HCT116 (cell line): ENCODE measurements at regions not wholly inside any gene's neighbourhood (a gene's known extent, or its start where the extent isn't known, plus 50 kb on each side); places are given as distances from the start of the nearest gene placed in this dataset.

Experiments
- ATAC-seq: fragments of 200-7000 bp; cut with Tn5 transposase; 2 replicates; pipeline ENCODE4 v1.9.1; 2020; ENCODE audit warnings: mild to moderate bottlenecking, moderate library complexity
- BruUV-seq: library from RNA; stranded (reverse); fragments of 400-500 nt; replicated peaks from 2 replicates; lab custom pipeline; 2021; lab: Mats Ljungman, UMichigan
- CTCF ChIA-PET: fragments of 300-600 bp; sonication (Branson Sonifier 250); formaldehyde crosslinking; loops from one replicate; lab custom pipeline; 2021; ENCODE audit warnings: antibody characterized with exemption; lab: Charles Lee
- POLR2A ChIA-PET: fragments of 300-600, 350-600 bp; sonication (Branson Sonifier 250); formaldehyde crosslinking; loops from one replicate; lab custom pipeline; 2021; ENCODE audit warnings: antibody characterized with exemption; lab: Charles Lee
- RAD21 ChIA-PET, 2 experiments: fragments of 300-600 bp; sonication (Branson Sonifier 250); formaldehyde crosslinking; loops; one replicate each; lab custom pipeline; 2023; ENCODE audit warnings: low total read pairs in 2 of 2; ENCODE audit not compliant: uncharacterized antibody in 2 of 2, unreplicated experiment in 2 of 2, low non-redundant PET in 1 of 2; lab: Charles Lee
- DNase-seq: peaks from one replicate; pipeline ENCODE4 v3.0.0-alpha.2; 2010; ENCODE audit warnings: low read depth, low spot score
- H2AFZ ChIP-seq: fragments of 200-600 bp; shearing (Covaris generic), sonication (generic); 2 replicates; pipeline ENCODE4 v1.6.1; 2017; ENCODE audit warnings: low read depth, mixed run types, mixed read lengths, antibody characterized with exemption, low read length; ENCODE audit not compliant: poor library complexity, severe bottlenecking
- H3K27ac ChIP-seq: 2 replicates; pipeline ENCODE4 v1.5.1; 2012; ENCODE audit warnings: low read depth, low read length
- H3K27me3 ChIP-seq: fragments of 200-600 bp; sonication (generic); 2 replicates; pipeline ENCODE4 v1.6.1; 2016; ENCODE audit warnings: mixed run types, low read length, mixed read lengths; ENCODE audit not compliant: insufficient read depth
- H3K36me3 ChIP-seq, 2 experiments: fragments of 200-500 bp in 1 of 2; fragments of 200-600 bp in 1 of 2; sonication (Bioruptor generic) in 1 of 2; sonication (generic) in 1 of 2; 2 replicates each; pipeline versions ENCODE4 v1.5.1 to v1.6.1; 2014 to 2016; ENCODE audit warnings: low read length in 2 of 2, inconsistent platforms in 1 of 2, mixed read lengths in 1 of 2, mixed run types in 1 of 2; ENCODE audit not compliant: insufficient read depth in 2 of 2, control insufficient read depth in 1 of 2
- H3K4me1 ChIP-seq, 2 experiments: fragments of 200-600 bp in 1 of 2; sonication (generic) in 1 of 2; 2 replicates each; pipeline versions ENCODE4 v1.5.1 to v1.6.1; 2012 to 2017; ENCODE audit warnings: low read length in 2 of 2, inconsistent platforms in 1 of 2, mild to moderate bottlenecking in 1 of 2, mixed read lengths in 1 of 2, mixed run types in 1 of 2, moderate library complexity in 1 of 2; ENCODE audit not compliant: insufficient read depth in 2 of 2, control insufficient read depth in 1 of 2
- H3K4me2 ChIP-seq: fragments of 200-600 bp; sonication (generic); 2 replicates; pipeline ENCODE4 v1.6.1; 2017; ENCODE audit warnings: mixed run types, low read length, mixed read lengths
- H3K4me3 ChIP-seq, 2 experiments: fragments of 200-600 bp in 1 of 2; sonication (generic) in 1 of 2; replicated peaks in 1 of 2; 2 replicates each; pipeline ENCODE4 v1.5.1; 2011 to 2016; ENCODE audit warnings: low read length in 2 of 2, control low read depth in 1 of 2, low read depth in 1 of 2, mild to moderate bottlenecking in 1 of 2, mixed read lengths in 1 of 2, mixed run types in 1 of 2
- H3K79me2 ChIP-seq: fragments of 200-600 bp; sonication (generic); 2 replicates; pipeline ENCODE4 v1.6.1; 2017; ENCODE audit warnings: mild to moderate bottlenecking, mixed run types, low read length, moderate library complexity, mixed read lengths; ENCODE audit not compliant: insufficient read depth
- H3K9ac ChIP-seq: fragments of 200-600 bp; sonication (generic); 2 replicates; pipeline ENCODE4 v1.6.1; 2016; ENCODE audit warnings: low read length, mixed read lengths
- H3K9me2 ChIP-seq: fragments of 200-600 bp; sonication (generic), shearing (Covaris generic); 2 replicates; pipeline ENCODE4 v1.6.1; 2017; ENCODE audit warnings: mixed run types, mild to moderate bottlenecking, moderate library complexity; ENCODE audit not compliant: insufficient read depth
- H3K9me3 ChIP-seq, 2 experiments: fragments of 200-500 bp in 1 of 2; fragments of 200-600 bp in 1 of 2; sonication (Bioruptor generic) in 1 of 2; sonication (generic) in 1 of 2; 2 replicates each; pipeline ENCODE4 v1.6.1; 2014 to 2017; ENCODE audit warnings: low read length in 2 of 2, mixed read lengths in 2 of 2, inconsistent platforms in 1 of 2, low read depth in 1 of 2, mild to moderate bottlenecking in 1 of 2, mixed run types in 1 of 2, moderate library complexity in 1 of 2; ENCODE audit not compliant: control insufficient read depth in 1 of 2, insufficient read depth in 1 of 2
- H4K20me1 ChIP-seq: fragments of 200-600 bp; sonication (generic), shearing (Covaris generic); 2 replicates; pipeline ENCODE4 v1.6.1; 2017; ENCODE audit warnings: mixed run types, mild to moderate bottlenecking, moderate library complexity; ENCODE audit not compliant: insufficient read depth
- ATF3 ChIP-seq: IDR thresholded peaks from 2 replicates; pipeline ENCODE4 v1.6.1; 2012
- CBX3 ChIP-seq: IDR thresholded peaks from 2 replicates; pipeline ENCODE4 v1.6.1; 2012; ENCODE audit warnings: low read depth
- EGR1 ChIP-seq: IDR thresholded peaks from 2 replicates; pipeline ENCODE4 v1.6.1; 2012; ENCODE audit warnings: low read depth
- EZH2 ChIP-seq: fragments of 200-600 bp; sonication (generic); IDR thresholded peaks from 2 replicates; pipeline ENCODE4 v1.6.1; 2017; ENCODE audit warnings: antibody characterized with exemption, mixed run types
- JUND ChIP-seq: IDR thresholded peaks from 2 replicates; pipeline ENCODE4 v1.6.1; 2012
- POLR2AphosphoS5 ChIP-seq: IDR thresholded peaks from 2 replicates; pipeline ENCODE4 v1.6.1; 2011; ENCODE audit warnings: mild to moderate bottlenecking, low read depth, low read length, moderate library complexity
- RAD21 ChIP-seq: IDR thresholded peaks from 2 replicates; pipeline ENCODE4 v1.6.1; 2012; ENCODE audit warnings: low read depth, mild to moderate bottlenecking
- SIN3A ChIP-seq: IDR thresholded peaks from 2 replicates; pipeline ENCODE4 v1.6.1; 2012; ENCODE audit warnings: low read depth
- SP1 ChIP-seq: IDR thresholded peaks from 2 replicates; pipeline ENCODE4 v1.6.1; 2012; ENCODE audit warnings: low read depth
- SRF ChIP-seq: IDR thresholded peaks from 2 replicates; pipeline ENCODE4 v1.6.1; 2012; ENCODE audit warnings: low read depth
- YY1 ChIP-seq: IDR thresholded peaks from 2 replicates; pipeline ENCODE4 v1.6.1; 2011; ENCODE audit warnings: low read length, low read depth, moderate library complexity, mild to moderate bottlenecking; ENCODE audit not compliant: insufficient replicate concordance; ENCODE audit errors: extremely low read depth
- ZFX ChIP-seq: fragments of 450-650 bp; IDR thresholded peaks from 2 replicates; pipeline ENCODE4 v1.6.1; 2017
- intact Hi-C: fragments of 100-400 bp; cut with micrococcal nuclease; formaldehyde crosslinking; loops from 2 replicates; pipeline ENCODE4 v1.10.0; 2022

- POLR2A ChIA-PET: no interaction called here
- no peaks in the 10 kb centered on the region for H4K20me1 ChIP-seq
- ATAC-seq (no peak), DNase-seq (no peak)
- no peak overlapping the region for H3K4me2 ChIP-seq
- H3K4me3 ChIP-seq: no peak overlapping the region
- H3K27me3 ChIP-seq: no peaks in the 10 kb centered on the region
- no peaks in the 10 kb centered on the region for H3K9me3 ChIP-seq
- no peaks in the 10 kb centered on the region for H3K36me3 ChIP-seq
- no peak overlapping the region for H3K27ac ChIP-seq
- RAD21 ChIA-PET: no interaction called here
- H2AFZ ChIP-seq: no peak overlapping the region
- no TSS peak for BruUV-seq
- CTCF ChIA-PET: no interaction called here
- no peaks in the 10 kb centered on the region for H3K79me2 ChIP-seq
- H3K9me2 ChIP-seq: no peaks in the 10 kb centered on the region
- no peaks in the 10 kb centered on the region for H3K4me1 ChIP-seq
- TF ChIP-seq ATF3: no peak
- TF ChIP-seq EGR1: no peak
- no peak for TF ChIP-seq EZH2
- TF ChIP-seq CBX3: no peak
- no peak for TF ChIP-seq JUND
- TF ChIP-seq POLR2AphosphoS5: no peak
- TF ChIP-seq ZFX: no peak
- H3K9ac ChIP-seq: no peak overlapping the region
- intact Hi-C loops: no loop called here
Observed at GRCh38 chr4:110988722-110989121, 365.8 kb upstream of the PITX2 start.

- TF ChIP-seq EZH2 (no peak), SP1 (no peak), SIN3A (no peak), RAD21 (no peak), SRF (no peak), YY1 (no peak), POLR2AphosphoS5 (no peak)
- no peaks in the 10 kb centered on the region for H3K79me2 ChIP-seq
- DNase-seq: no peak
- no peaks in the 10 kb centered on the region for H3K36me3 ChIP-seq
- H2AFZ ChIP-seq: no peak overlapping the region
- H3K9ac ChIP-seq: no peak overlapping the region
- ChIA-PET RAD21 (no interaction called here), CTCF (no interaction called here), POLR2A (no interaction called here)
- H3K4me1 ChIP-seq: no peaks in the 10 kb centered on the region
- no peak overlapping the region for H3K27ac ChIP-seq
- no peaks in the 10 kb centered on the region for H4K20me1 ChIP-seq
- no TSS peak for BruUV-seq
- no peak overlapping the region for H3K4me3 ChIP-seq
- no peak for ATAC-seq
- no peaks in the 10 kb centered on the region for H3K9me3 ChIP-seq
- no peaks in the 10 kb centered on the region for H3K27me3 ChIP-seq
- no peak overlapping the region for H3K4me2 ChIP-seq
- H3K9me2 ChIP-seq: no peaks in the 10 kb centered on the region
- intact Hi-C loops: no loop called here
Observed at GRCh38 chr4:110989125-110989524, 366.2 kb upstream of the PITX2 start.
